ENCODE measurements at regions not wholly inside any gene's neighbourhood (a gene's known extent, or its start where the extent isn't known, plus 50 kb on each side); places are given as distances from the start of the nearest gene placed in this dataset.

DNA sequence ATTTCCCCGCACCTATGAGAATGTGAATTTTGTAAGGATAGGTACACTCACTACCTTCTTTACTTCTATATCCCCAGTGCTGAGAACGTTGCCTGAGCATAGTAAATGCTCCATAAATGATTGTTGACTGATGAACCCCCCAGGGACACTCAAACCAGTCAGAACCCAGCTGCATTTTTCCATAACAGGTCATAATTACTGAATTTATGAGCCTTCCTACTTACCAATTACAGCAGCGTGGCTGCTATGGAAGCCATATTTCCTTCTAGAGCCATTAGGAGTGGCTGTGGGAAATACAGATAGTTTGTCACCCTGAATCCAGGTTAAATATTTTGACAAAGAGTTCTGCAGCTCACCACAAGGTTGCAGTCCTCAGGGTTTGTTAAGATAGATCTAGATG lies 135.0 kb downstream of the TAF11L14 start:
- no peak for TF ChIP-seq ZNF600 (tag by site-specific recombination; IDR thresholded peaks at IDR 0.05)
- TF ChIP-seq, protein P1, sequence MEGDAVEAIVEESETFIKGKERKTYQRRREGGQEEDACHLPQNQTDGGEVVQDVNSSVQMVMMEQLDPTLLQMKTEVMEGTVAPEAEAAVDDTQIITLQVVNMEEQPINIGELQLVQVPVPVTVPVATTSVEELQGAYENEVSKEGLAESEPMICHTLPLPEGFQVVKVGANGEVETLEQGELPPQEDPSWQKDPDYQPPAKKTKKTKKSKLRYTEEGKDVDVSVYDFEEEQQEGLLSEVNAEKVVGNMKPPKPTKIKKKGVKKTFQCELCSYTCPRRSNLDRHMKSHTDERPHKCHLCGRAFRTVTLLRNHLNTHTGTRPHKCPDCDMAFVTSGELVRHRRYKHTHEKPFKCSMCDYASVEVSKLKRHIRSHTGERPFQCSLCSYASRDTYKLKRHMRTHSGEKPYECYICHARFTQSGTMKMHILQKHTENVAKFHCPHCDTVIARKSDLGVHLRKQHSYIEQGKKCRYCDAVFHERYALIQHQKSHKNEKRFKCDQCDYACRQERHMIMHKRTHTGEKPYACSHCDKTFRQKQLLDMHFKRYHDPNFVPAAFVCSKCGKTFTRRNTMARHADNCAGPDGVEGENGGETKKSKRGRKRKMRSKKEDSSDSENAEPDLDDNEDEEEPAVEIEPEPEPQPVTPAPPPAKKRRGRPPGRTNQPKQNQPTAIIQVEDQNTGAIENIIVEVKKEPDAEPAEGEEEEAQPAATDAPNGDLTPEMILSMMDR (tag by site-specific recombination; IDR thresholded peaks at IDR 0.05) = no peak
- TF ChIP-seq ZNF24 (tag by site-specific recombination; IDR thresholded peaks at IDR 0.05) = no peak
- TF ChIP-seq ZNF549 (tag by site-specific recombination; IDR thresholded peaks at IDR 0.05) = no peak
- TF ChIP-seq, protein P2, sequence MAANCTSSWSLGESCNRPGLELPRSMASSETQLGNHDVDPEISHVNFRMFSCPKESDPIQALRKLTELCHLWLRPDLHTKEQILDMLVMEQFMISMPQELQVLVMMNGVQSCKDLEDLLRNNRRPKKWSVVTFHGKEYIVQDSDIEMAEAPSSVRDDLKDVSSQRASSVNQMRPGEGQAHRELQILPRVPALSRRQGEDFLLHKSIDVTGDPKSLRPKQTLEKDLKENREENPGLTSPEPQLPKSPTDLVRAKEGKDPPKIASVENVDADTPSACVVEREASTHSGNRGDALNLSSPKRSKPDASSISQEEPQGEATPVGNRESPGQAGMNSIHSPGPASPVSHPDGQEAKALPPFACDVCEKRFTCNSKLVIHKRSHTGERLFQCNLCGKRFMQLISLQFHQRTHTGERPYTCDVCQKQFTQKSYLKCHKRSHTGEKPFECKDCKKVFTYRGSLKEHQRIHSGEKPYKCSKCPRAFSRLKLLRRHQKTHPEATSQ (tag by site-specific recombination; IDR thresholded peaks at IDR 0.05) = no peak
- TF ChIP-seq ZBTB17 (tag by site-specific recombination; IDR thresholded peaks at IDR 0.05) = no peak

Data from HEK293 (cell line).